ENCODE measurements at regions not wholly inside any gene's neighbourhood (a gene's known extent, or its start where the extent isn't known, plus 50 kb on each side); places are given as distances from the start of the nearest gene placed in this dataset.

GRCh38 chr6:169339731-169340309 is 86.2 kb upstream of the THBS2 start:
- DNase-seq (ENCODE audit: low spot score): no peak

GRCh38 chr6:169339025-169339424 is 85.4 kb upstream of the THBS2 start:
- DNase-seq (ENCODE audit: low spot score): no peak

GRCh38 chr6:169337886-169338445 is 84.3 kb upstream of the THBS2 start:
- DNase-seq (ENCODE audit: low spot score): no peak

GRCh38 chr6:169335301-169335700 is 81.7 kb upstream of the THBS2 start:
- DNase-seq (ENCODE audit: low spot score): no peak

- DNase-seq (ENCODE audit: low spot score): no peak
Observed at GRCh38 chr6:169332250-169332649, 78.6 kb upstream of the THBS2 start.

GRCh38 chr6:169328112-169328801 is 74.6 kb upstream of the THBS2 start:
- DNase-seq (ENCODE audit: low spot score): no peak

- DNase-seq (ENCODE audit: low spot score): no peak
Observed at GRCh38 chr6:169326067-169326799, 72.6 kb upstream of the THBS2 start.

GRCh38 chr6:169324656-169325459 is 71.2 kb upstream of the THBS2 start:
- no peak for DNase-seq (ENCODE audit: low spot score)

GRCh38 chr6:169324086-169324485 is 70.4 kb upstream of the THBS2 start:
- DNase-seq (ENCODE audit: low spot score): no peak

- no peak for DNase-seq (ENCODE audit: low spot score)
Observed at GRCh38 chr6:169323221-169323620, 69.6 kb upstream of the THBS2 start.

- DNase-seq (ENCODE audit: low spot score): no peak
Observed at GRCh38 chr6:169321546-169321945, 67.9 kb upstream of the THBS2 start.

GRCh38 chr6:169320013-169320412 is 66.4 kb upstream of the THBS2 start:
- no peak for DNase-seq (ENCODE audit: low spot score)

- DNase-seq (ENCODE audit: low spot score): no peak
Observed at GRCh38 chr6:169317441-169318202, 64.0 kb upstream of the THBS2 start.

- DNase-seq (ENCODE audit: low spot score): no peak
Observed at GRCh38 chr6:169316651-169317050, 63.0 kb upstream of the THBS2 start.

GRCh38 chr6:169315830-169316614 is 62.4 kb upstream of the THBS2 start:
- DNase-seq (ENCODE audit: low spot score): no peak

- DNase-seq (ENCODE audit: low spot score): no peak
Observed at GRCh38 chr6:169313347-169314010, 59.8 kb upstream of the THBS2 start.

GRCh38 chr6:169312658-169313346 is 59.2 kb upstream of the THBS2 start:
- DNase-seq (ENCODE audit: low spot score): no peak

GRCh38 chr6:169310983-169311382 is 57.3 kb upstream of the THBS2 start:
- DNase-seq (ENCODE audit: low spot score): no peak

All from left forelimb (tissue), 1 donor.